Keratinocyte (primary cell): ENCODE measurements at regions not wholly inside any gene's neighbourhood (a gene's known extent, or its start where the extent isn't known, plus 50 kb on each side); places are given as distances from the start of the nearest gene placed in this dataset.

ENCODE experiments used
- DNase-seq: peaks from one replicate; pipeline ENCODE4 v3.0.0-alpha.2; 2011; ENCODE audit warnings: low read depth, missing footprints, low spot score
- FAIRE-seq: peaks from 2 replicates; lab custom pipeline; 2011; peaks lifted over from hg19 to GRCh38; lab: Jason Lieb, UNC
- H2AFZ ChIP-seq: 2 replicates; pipeline ENCODE4 v1.6.0; 2012; ENCODE audit warnings: low read length, control low read depth, inconsistent platforms; ENCODE audit not compliant: control insufficient read depth
- H3K27ac ChIP-seq: 2 replicates; pipeline ENCODE4 v1.5.1; 2011; ENCODE audit warnings: low read length; ENCODE audit not compliant: control insufficient read depth, insufficient read depth
- H3K27me3 ChIP-seq: 3 replicates; pipeline ENCODE4 v1.6.0; 2011; ENCODE audit warnings: low read length; ENCODE audit not compliant: control insufficient read depth, insufficient read depth; ENCODE audit errors: extremely low read depth
- H3K36me3 ChIP-seq, 2 experiments: 2 replicates in 1 of 2; 3 replicates in 1 of 2; pipeline ENCODE4 v1.5.1; 2011; ENCODE audit warnings: low read length in 2 of 2, mild to moderate bottlenecking in 1 of 2; ENCODE audit not compliant: control insufficient read depth in 2 of 2, insufficient read depth in 2 of 2; ENCODE audit errors: extremely low read depth in 1 of 2
- H3K4me1 ChIP-seq: 3 replicates; pipeline ENCODE4 v1.5.1; 2011; ENCODE audit warnings: low read length; ENCODE audit not compliant: control insufficient read depth, insufficient read depth; ENCODE audit errors: extremely low read depth
- H3K4me2 ChIP-seq: 3 replicates; pipeline ENCODE4 v1.6.0; 2011; ENCODE audit warnings: low read depth, low read length; ENCODE audit not compliant: control insufficient read depth, insufficient read depth; ENCODE audit errors: extremely low read depth
- H3K4me3 ChIP-seq, 3 experiments: fragments of 200-600 bp in 1 of 3; sonication (generic) in 1 of 3; 2 replicates in 2 of 3; 3 replicates in 1 of 3; pipeline ENCODE4 v1.5.1; 2011 to 2016; ENCODE audit warnings: low read length in 3 of 3, mild to moderate bottlenecking in 3 of 3, control low read depth in 2 of 3, inconsistent platforms in 1 of 3, low read depth in 1 of 3, mixed read lengths in 1 of 3, mixed run types in 1 of 3, moderate library complexity in 1 of 3; ENCODE audit not compliant: control insufficient read depth in 2 of 3, insufficient read depth in 2 of 3; ENCODE audit errors: extremely low read depth in 1 of 3
- H3K79me2 ChIP-seq: 2 replicates; pipeline ENCODE4 v1.6.0; 2012; ENCODE audit warnings: low read length; ENCODE audit not compliant: control insufficient read depth, insufficient read depth
- H3K9ac ChIP-seq: 3 replicates; pipeline ENCODE4 v1.6.0; 2011; ENCODE audit warnings: low read length; ENCODE audit not compliant: control insufficient read depth, insufficient read depth; ENCODE audit errors: extremely low read depth
- H3K9me1 ChIP-seq: 3 replicates; pipeline ENCODE4 v1.6.0; 2011; ENCODE audit warnings: low read length; ENCODE audit not compliant: control insufficient read depth, insufficient read depth; ENCODE audit errors: extremely low read depth
- H3K9me3 ChIP-seq: 2 replicates; pipeline ENCODE4 v1.5.1; 2012; ENCODE audit warnings: low read depth, low read length; ENCODE audit not compliant: control insufficient read depth
- H4K20me1 ChIP-seq: 3 replicates; pipeline ENCODE4 v1.6.0; 2011; ENCODE audit warnings: low read length; ENCODE audit not compliant: control insufficient read depth, insufficient read depth; ENCODE audit errors: extremely low read depth
- EZH2 ChIP-seq: IDR thresholded peaks from one replicate; pipeline ENCODE4 v1.6.1; 2012; ENCODE audit warnings: inconsistent platforms, mild to moderate bottlenecking, low read length, moderate library complexity
- dilution Hi-C: fragments of 300-500 bp; cut with MboI; formaldehyde crosslinking; loops from one replicate; pipeline ENCODE4 v1.7.0; 2020; ENCODE audit warnings: low sequenced_read_pairs; ENCODE audit not compliant: extremely low pct_ligation_motif_present
- TF ChIP-seq, protein P1 (sequence below), 3 experiments: IDR thresholded peaks in 1 of 3; conservative IDR thresholded peaks in 1 of 3; optimal IDR thresholded peaks in 1 of 3; 2 replicates in 2 of 3; 3 replicates in 1 of 3; pipeline versions ENCODE3 to v1.5.1; 2011; ENCODE audit warnings: low read length in 3 of 3, mild to moderate bottlenecking in 3 of 3, moderate library complexity in 2 of 3, control low read depth in 1 of 3, inconsistent platforms in 1 of 3; ENCODE audit not compliant: insufficient read depth in 2 of 3; ENCODE audit errors: extremely low read depth in 1 of 3

DNA sequence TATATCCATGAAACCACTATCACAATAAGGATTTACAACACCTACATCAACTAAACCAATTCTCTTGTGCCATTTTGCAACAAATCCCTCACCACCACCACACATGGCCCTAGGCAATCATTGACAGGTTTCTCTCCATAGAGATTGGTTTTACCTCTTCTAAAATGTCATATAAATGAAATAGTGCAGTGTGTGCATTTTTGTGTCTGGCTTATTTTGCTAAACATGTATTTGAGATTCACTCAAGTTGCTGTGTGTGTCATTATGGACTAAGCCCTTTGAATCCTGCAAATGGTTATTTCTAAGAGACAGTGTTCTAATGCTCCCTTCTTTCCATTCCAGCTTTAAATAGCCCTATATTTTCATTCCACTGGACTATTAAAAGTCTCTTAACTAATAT is 179.7 kb upstream of the LRRC7 start:
- DNase-seq (no peak), FAIRE-seq (no peak)
- Histone ChIP-seq H3K4me1 (no peaks in the 10 kb centered on the region), H3K9ac (no peak overlapping the region), H3K36me3 (no peaks in the 10 kb centered on the region), H3K79me2 (no peaks in the 10 kb centered on the region), H3K4me3 (no peak overlapping the region), H3K27ac (no peak overlapping the region), H3K27me3 (no peaks in the 10 kb centered on the region), H4K20me1 (no peaks in the 10 kb centered on the region), H3K9me3 (no peaks in the 10 kb centered on the region), H3K4me2 (no peak overlapping the region), H2AFZ (no peak overlapping the region), H3K9me1 (no peaks in the 10 kb centered on the region)
- TF ChIP-seq, protein P1, sequence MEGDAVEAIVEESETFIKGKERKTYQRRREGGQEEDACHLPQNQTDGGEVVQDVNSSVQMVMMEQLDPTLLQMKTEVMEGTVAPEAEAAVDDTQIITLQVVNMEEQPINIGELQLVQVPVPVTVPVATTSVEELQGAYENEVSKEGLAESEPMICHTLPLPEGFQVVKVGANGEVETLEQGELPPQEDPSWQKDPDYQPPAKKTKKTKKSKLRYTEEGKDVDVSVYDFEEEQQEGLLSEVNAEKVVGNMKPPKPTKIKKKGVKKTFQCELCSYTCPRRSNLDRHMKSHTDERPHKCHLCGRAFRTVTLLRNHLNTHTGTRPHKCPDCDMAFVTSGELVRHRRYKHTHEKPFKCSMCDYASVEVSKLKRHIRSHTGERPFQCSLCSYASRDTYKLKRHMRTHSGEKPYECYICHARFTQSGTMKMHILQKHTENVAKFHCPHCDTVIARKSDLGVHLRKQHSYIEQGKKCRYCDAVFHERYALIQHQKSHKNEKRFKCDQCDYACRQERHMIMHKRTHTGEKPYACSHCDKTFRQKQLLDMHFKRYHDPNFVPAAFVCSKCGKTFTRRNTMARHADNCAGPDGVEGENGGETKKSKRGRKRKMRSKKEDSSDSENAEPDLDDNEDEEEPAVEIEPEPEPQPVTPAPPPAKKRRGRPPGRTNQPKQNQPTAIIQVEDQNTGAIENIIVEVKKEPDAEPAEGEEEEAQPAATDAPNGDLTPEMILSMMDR (optimal IDR thresholded peaks at IDR 0.05 in 1 of 3, IDR thresholded peaks at IDR 0.05 in 1 of 3, conservative IDR thresholded peaks at IDR 0.05 in 1 of 3; ENCODE audit: extremely low read depth in 1 of 3, insufficient read depth in 2 of 3, low read length in 3 of 3) = no peak
- no peak for TF ChIP-seq EZH2
- dilution Hi-C loops = no loop called here

DNA sequence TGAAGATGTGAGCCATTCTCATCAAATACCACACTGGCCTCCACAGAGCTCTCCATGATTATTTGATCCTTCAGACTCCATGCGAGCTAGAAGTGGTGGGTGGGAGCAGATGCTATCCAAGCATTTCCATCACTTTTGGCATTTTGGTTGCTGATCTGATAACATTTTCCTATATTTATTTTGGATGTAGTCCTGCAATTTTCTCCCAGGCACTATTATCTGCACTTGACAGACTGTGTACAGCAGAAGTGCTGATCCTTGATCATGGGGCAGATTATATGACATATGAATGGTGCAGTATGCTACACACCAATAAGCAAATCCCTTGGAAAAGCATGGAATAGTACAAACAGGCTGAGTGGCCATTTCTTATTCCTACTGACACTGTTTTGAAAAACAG is 167.6 kb upstream of the LRRC7 start:
- dilution Hi-C loops = no loop called here
- H3K27ac ChIP-seq = no peak overlapping the region
- no peaks in the 10 kb centered on the region for H4K20me1 ChIP-seq
- H3K4me3 ChIP-seq = no peak overlapping the region
- H2AFZ ChIP-seq = no peak overlapping the region
- H3K9ac ChIP-seq = no peak overlapping the region
- no peaks in the 10 kb centered on the region for H3K27me3 ChIP-seq
- DNase-seq (no peak), FAIRE-seq (no peak)
- no peaks in the 10 kb centered on the region for H3K9me1 ChIP-seq
- H3K4me1 ChIP-seq = no peaks in the 10 kb centered on the region
- H3K9me3 ChIP-seq = no peaks in the 10 kb centered on the region
- no peaks in the 10 kb centered on the region for H3K36me3 ChIP-seq
- H3K79me2 ChIP-seq = no peaks in the 10 kb centered on the region
- TF ChIP-seq, protein P1 (optimal IDR thresholded peaks at IDR 0.05 in 1 of 3, IDR thresholded peaks at IDR 0.05 in 1 of 3, conservative IDR thresholded peaks at IDR 0.05 in 1 of 3; ENCODE audit: extremely low read depth in 1 of 3, insufficient read depth in 2 of 3, low read length in 3 of 3) = no peak
- TF ChIP-seq EZH2 = no peak
- no peak overlapping the region for H3K4me2 ChIP-seq
